ENCODE measurements at regions not wholly inside any gene's neighbourhood (a gene's known extent, or its start where the extent isn't known, plus 50 kb on each side); places are given as distances from the start of the nearest gene placed in this dataset.

DNA sequence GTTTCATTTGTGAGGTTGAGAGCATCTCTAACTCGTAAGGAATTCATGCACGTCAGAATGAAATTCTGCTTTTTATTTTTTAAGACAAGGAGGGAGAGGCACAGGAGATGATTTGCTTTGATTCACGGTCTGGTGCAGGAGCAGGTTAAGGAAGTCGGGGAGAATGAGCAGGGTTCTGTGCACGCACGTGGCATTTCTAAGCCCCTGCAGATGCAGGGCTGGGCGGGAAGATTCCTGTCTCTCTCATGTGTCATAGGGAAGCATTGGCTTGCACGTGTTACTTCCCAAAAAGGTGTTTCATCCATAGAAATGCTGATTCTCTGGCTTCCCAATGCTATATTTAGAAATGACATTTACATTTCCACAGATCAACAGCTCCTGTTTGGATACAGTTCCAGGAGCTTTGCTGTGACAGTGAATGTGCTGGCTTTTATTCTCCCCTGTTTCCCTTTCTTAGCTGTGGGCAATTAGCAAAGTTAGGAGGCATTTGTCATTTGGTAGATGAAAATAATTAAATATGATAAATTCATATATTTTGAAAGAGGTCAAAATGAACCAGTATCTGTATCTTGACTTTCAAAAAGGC lies 119.7 kb upstream of the ZFP64 start:
- DNase-seq (no peak), ATAC-seq (no peak)
- intact Hi-C loops (cut with DNase I), result no loop called here
- TF ChIP-seq, protein P1, sequence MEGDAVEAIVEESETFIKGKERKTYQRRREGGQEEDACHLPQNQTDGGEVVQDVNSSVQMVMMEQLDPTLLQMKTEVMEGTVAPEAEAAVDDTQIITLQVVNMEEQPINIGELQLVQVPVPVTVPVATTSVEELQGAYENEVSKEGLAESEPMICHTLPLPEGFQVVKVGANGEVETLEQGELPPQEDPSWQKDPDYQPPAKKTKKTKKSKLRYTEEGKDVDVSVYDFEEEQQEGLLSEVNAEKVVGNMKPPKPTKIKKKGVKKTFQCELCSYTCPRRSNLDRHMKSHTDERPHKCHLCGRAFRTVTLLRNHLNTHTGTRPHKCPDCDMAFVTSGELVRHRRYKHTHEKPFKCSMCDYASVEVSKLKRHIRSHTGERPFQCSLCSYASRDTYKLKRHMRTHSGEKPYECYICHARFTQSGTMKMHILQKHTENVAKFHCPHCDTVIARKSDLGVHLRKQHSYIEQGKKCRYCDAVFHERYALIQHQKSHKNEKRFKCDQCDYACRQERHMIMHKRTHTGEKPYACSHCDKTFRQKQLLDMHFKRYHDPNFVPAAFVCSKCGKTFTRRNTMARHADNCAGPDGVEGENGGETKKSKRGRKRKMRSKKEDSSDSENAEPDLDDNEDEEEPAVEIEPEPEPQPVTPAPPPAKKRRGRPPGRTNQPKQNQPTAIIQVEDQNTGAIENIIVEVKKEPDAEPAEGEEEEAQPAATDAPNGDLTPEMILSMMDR (IDR thresholded peaks at IDR 0.05), result no peak
- H3K4me3 ChIP-seq, result no peak overlapping the region
- H3K27me3 ChIP-seq (ENCODE audit: low read depth), result no peaks in the 10 kb centered on the region
- H3K27ac ChIP-seq, result no peak overlapping the region
- H3K36me3 ChIP-seq, result no peaks in the 10 kb centered on the region
- H3K4me1 ChIP-seq, result no peaks in the 10 kb centered on the region
- no peaks in the 10 kb centered on the region for H3K9me3 ChIP-seq

DNA sequence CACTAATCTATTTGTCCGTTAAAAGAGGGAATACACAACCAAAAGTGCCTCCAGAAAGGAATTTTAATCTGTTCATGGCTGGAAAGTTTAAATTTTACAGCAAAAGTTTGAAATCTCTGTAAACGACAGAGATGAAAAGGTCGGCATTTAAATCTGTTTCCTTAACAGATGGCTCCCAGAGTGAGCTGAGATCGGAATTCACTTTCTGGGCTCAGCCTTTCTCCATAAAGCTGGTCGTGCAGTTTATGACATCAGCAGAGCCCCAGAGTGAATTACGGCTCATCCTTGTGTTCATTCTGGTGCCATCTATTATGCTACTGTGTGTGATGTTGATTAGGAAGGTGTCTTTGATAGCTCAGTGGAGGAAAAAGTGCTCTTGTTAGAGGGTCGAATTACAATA lies 117.6 kb upstream of the ZFP64 start:
- H3K9me3 ChIP-seq, result no peaks in the 10 kb centered on the region
- no peak overlapping the region for H3K4me3 ChIP-seq
- H3K4me1 ChIP-seq, result no peaks in the 10 kb centered on the region
- DNase-seq, result no peak
- no peak for ATAC-seq
- no peaks in the 10 kb centered on the region for H3K36me3 ChIP-seq
- H3K27ac ChIP-seq, result no peak overlapping the region
- TF ChIP-seq, protein P1 (IDR thresholded peaks at IDR 0.05), result no peak
- H3K27me3 ChIP-seq (ENCODE audit: low read depth), result no peaks in the 10 kb centered on the region
- intact Hi-C loops (cut with DNase I), result no loop called here

GRCh38 chr20:52306477-52306876 lies 114.9 kb upstream of the ZFP64 start:
- intact Hi-C loops (cut with DNase I), result no loop called here
- no peak for ATAC-seq
- TF ChIP-seq, protein P1 (IDR thresholded peaks at IDR 0.05), result no peak
- DNase-seq, result no peak
- Histone ChIP-seq H3K27me3 (ENCODE audit: low read depth) (peaks cover 4% of the 10 kb centered on the region), H3K4me1 (no peaks in the 10 kb centered on the region), H3K36me3 (no peaks in the 10 kb centered on the region), H3K4me3 (no peak overlapping the region), H3K27ac (no peak overlapping the region), H3K9me3 (no peaks in the 10 kb centered on the region)

DNA sequence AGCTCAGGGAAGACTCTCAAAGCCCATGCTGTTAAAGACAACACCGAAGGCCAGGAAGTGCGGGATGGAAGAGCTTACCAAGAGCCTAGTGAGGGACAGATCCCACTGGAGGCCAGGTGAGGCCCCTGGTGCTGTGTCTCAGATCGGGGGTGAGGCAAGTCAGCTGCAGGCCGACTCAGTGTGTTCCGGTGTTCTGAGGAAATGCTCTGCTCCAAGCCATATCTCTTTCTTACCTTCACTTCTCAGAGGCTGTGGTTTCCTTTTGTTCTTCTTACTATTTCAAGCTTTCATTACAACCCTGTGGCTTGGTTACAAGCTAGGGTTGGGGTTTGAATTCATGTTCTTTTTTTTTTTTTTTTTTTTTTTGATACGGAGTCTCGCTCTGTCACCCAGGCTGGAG lies 114.3 kb upstream of the ZFP64 start:
- ATAC-seq, result no peak
- H3K4me3 ChIP-seq, result no peak overlapping the region

GRCh38 chr20:52305024-52305645 lies 113.6 kb upstream of the ZFP64 start:
- intact Hi-C loops (cut with DNase I), result no loop called here
- H3K4me1 ChIP-seq, result no peaks in the 10 kb centered on the region
- DNase-seq (no peak), ATAC-seq (no peak)
- no peak overlapping the region for H3K4me3 ChIP-seq
- H3K36me3 ChIP-seq, result no peaks in the 10 kb centered on the region
- no peaks in the 10 kb centered on the region for H3K9me3 ChIP-seq
- H3K27ac ChIP-seq, result no peak overlapping the region
- TF ChIP-seq, protein P1 (IDR thresholded peaks at IDR 0.05), result no peak
- H3K27me3 ChIP-seq (ENCODE audit: low read depth), result peaks cover 8% of the 10 kb centered on the region

More for the DNA sequence above, 114.3 kb upstream of the ZFP64 start:
- Histone ChIP-seq H3K36me3 (no peaks in the 10 kb centered on the region), H3K9me3 (no peaks in the 10 kb centered on the region), H3K27ac (no peak overlapping the region), H3K27me3 (ENCODE audit: low read depth) (peaks cover 4% of the 10 kb centered on the region), H3K4me1 (no peaks in the 10 kb centered on the region)
- TF ChIP-seq, protein P1 (IDR thresholded peaks at IDR 0.05), result no peak
- DNase-seq, result no peak
- intact Hi-C loops (cut with DNase I), result no loop called here

Data from lower lobe of right lung (tissue), 2 donors.